Upper lobe of left lung (tissue), 6 donors: ENCODE measurements at regions not wholly inside any gene's neighbourhood (a gene's known extent, or its start where the extent isn't known, plus 50 kb on each side); places are given as distances from the start of the nearest gene placed in this dataset.

ENCODE experiments used
- ATAC-seq, 2 donors: fragments of 200-7000 bp; cut with Tn5 transposase; one replicate each; pipeline ENCODE4 v1.9.1; 2022; ENCODE audit warnings: mild to moderate bottlenecking in 2 of 2, moderate library complexity in 2 of 2; ENCODE audit not compliant: low FRiP score in 2 of 2
- DNase-seq, 2 donors: peaks; one replicate each; pipeline ENCODE4 v3.0.0-alpha.2; 2019 to 2020
- H3K27ac ChIP-seq, 4 donors: fragments of 200-600 bp; sonication (generic); one replicate each; pipeline ENCODE4 v1.5.1; 2016 to 2019
- H3K27me3 ChIP-seq, 4 donors: fragments of 200-600 bp; sonication (generic); one replicate each; pipeline ENCODE4 v1.5.1; 2017 to 2019
- H3K36me3 ChIP-seq, 4 donors: fragments of 200-600 bp; sonication (generic); one replicate each; pipeline ENCODE4 v1.5.1; 2016 to 2019
- H3K4me1 ChIP-seq, 4 donors: fragments of 200-600 bp; sonication (generic); one replicate each; pipeline ENCODE4 v1.5.1; 2018 to 2019
- H3K4me3 ChIP-seq, 4 donors: fragments of 200-600 bp; sonication (generic); one replicate each; pipeline ENCODE4 v1.5.1; 2017 to 2019; ENCODE audit warnings: mild to moderate bottlenecking in 2 of 4, moderate library complexity in 1 of 4
- H3K9me3 ChIP-seq, 4 donors: fragments of 200-600 bp; sonication (generic); one replicate each; pipeline ENCODE4 v1.5.1; 2018 to 2019
- CTCF ChIP-seq, 6 experiments: fragments of 450-650 bp in 4 of 6; fragments of 200-600 bp in 2 of 6; sonication (generic) in 2 of 6; IDR thresholded peaks; one replicate each; pipeline ENCODE4 v1.5.1; 2016 to 2019; ENCODE audit warnings: antibody characterized with exemption in 6 of 6
- EP300 ChIP-seq, 4 donors: sonication (generic); formaldehyde crosslinking; IDR thresholded peaks; one replicate each; pipeline ENCODE4 v1.5.1; 2017; ENCODE audit warnings: antibody characterized with exemption in 4 of 4, control low read depth in 2 of 4
- POLR2A ChIP-seq, 4 donors: fragments of 450-650 bp; IDR thresholded peaks; one replicate each; pipeline ENCODE4 v1.5.1; 2016 to 2017; ENCODE audit warnings: antibody characterized with exemption in 4 of 4, mild to moderate bottlenecking in 2 of 4
- POLR2AphosphoS5 ChIP-seq, 2 donors: sonication (generic); formaldehyde crosslinking; IDR thresholded peaks; one replicate each; pipeline ENCODE4 v1.5.1; 2017; ENCODE audit warnings: antibody characterized with exemption in 2 of 2
- WGBS, 2 donors: methylation state at CpG; one replicate each; pipeline ENCODE4 v1.1.5; 2017 to 2018; 5-methylcytosine and 5-hydroxymethylcytosine counted together
- small RNA-seq, 4 donors: library from RNA; depleted of rRNA; stranded (forward); fragments of <200 nt; gene quantifications; one replicate each; pipeline ENCODE3, GENCODE V24; 2016
- donor health status: DM: no; HTN: no; CAD: no; lungs with moderate emphysema.
- donor health status: DM: no; HTN: yes; CAD: no; lungs with severe emphysema.

- ATAC-seq = no peak
Observed at GRCh38 chr4:119679251-119679650, 50.6 kb upstream of the PDE5A start.

GRCh38 chr4:119678761-119679160, 50.2 kb upstream of the PDE5A start:
- no peaks in the 10 kb centered on the region for H3K27me3 ChIP-seq
- no peaks in the 10 kb centered on the region for H3K36me3 ChIP-seq
- ATAC-seq (no peak), DNase-seq (no peak)
- no peak overlapping the region for H3K4me3 ChIP-seq
- H3K4me1 ChIP-seq = peaks cover 1 to 8% (median 5%) of the 10 kb centered on the region in 4 donors
- WGBS, 2 donors = 72 to 80% methylated on average over 1 of the region's 1 CpG
- H3K9me3 ChIP-seq = no peaks in the 10 kb centered on the region
- no peak overlapping the region for H3K27ac ChIP-seq
- TF ChIP-seq EP300 (IDR thresholded peaks at IDR 0.05) (no peak), POLR2A (IDR thresholded peaks at IDR 0.05) (no peak), CTCF (IDR thresholded peaks at IDR 0.05) (no peak), POLR2AphosphoS5 (IDR thresholded peaks at IDR 0.05) (no peak)

More at GRCh38 chr4:119679251-119679650, 50.6 kb upstream of the PDE5A start:
- no peaks in the 10 kb centered on the region for H3K27me3 ChIP-seq
- H3K4me3 ChIP-seq = no peak overlapping the region
- no peak for DNase-seq
- TF ChIP-seq POLR2AphosphoS5 (IDR thresholded peaks at IDR 0.05) = no peak
- no peak for TF ChIP-seq POLR2A (IDR thresholded peaks at IDR 0.05)
- TF ChIP-seq EP300 (IDR thresholded peaks at IDR 0.05) = no peak
- no peak for TF ChIP-seq CTCF (IDR thresholded peaks at IDR 0.05)
- H3K27ac ChIP-seq = no peak overlapping the region
- H3K4me1 ChIP-seq = peaks cover 4 to 11% (median 7%) of the 10 kb centered on the region in 4 donors
- no peaks in the 10 kb centered on the region for H3K9me3 ChIP-seq
- no peaks in the 10 kb centered on the region for H3K36me3 ChIP-seq
- WGBS, 2 donors = 28 to 32% methylated on average over 3 of the region's 3 CpGs

Small RNA genes in the stretch of these regions (small RNA-seq; reads per million reads assigned to genes)
- gene RF00019 = 0 reads per million in 4 donors
